ENCODE measurements at regions not wholly inside any gene's neighbourhood (a gene's known extent, or its start where the extent isn't known, plus 50 kb on each side); places are given as distances from the start of the nearest gene placed in this dataset.

- Histone ChIP-seq H3K4me3 (no peak overlapping the region), H3K36me3 (no peaks in the 10 kb centered on the region), H3K27me3 (no peaks in the 10 kb centered on the region), H3K9me3 (no peaks in the 10 kb centered on the region), H3K27ac (peak overlapping the region in 11 of 12 donors; percentile 3 to 79 (median 53)), H3K4me1 (peaks cover 0 to 52% (median 9%) of the 10 kb centered on the region in 12 donors)
- WGBS, 4 donors, result 68 to 75% (median 72%) methylated on average over 4 of the region's 4 CpGs
- TF ChIP-seq, protein P1, sequence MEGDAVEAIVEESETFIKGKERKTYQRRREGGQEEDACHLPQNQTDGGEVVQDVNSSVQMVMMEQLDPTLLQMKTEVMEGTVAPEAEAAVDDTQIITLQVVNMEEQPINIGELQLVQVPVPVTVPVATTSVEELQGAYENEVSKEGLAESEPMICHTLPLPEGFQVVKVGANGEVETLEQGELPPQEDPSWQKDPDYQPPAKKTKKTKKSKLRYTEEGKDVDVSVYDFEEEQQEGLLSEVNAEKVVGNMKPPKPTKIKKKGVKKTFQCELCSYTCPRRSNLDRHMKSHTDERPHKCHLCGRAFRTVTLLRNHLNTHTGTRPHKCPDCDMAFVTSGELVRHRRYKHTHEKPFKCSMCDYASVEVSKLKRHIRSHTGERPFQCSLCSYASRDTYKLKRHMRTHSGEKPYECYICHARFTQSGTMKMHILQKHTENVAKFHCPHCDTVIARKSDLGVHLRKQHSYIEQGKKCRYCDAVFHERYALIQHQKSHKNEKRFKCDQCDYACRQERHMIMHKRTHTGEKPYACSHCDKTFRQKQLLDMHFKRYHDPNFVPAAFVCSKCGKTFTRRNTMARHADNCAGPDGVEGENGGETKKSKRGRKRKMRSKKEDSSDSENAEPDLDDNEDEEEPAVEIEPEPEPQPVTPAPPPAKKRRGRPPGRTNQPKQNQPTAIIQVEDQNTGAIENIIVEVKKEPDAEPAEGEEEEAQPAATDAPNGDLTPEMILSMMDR (IDR thresholded peaks at IDR 0.05), result no peak
- TF ChIP-seq POLR2A (IDR thresholded peaks at IDR 0.05), result no peak
- intact Hi-C loops (cut with DNase I), result loop anchor here in 1 of 10 donors (5.0 kb wide), 1 partner anchor 71 kb away; no protein-coding TSS in a partner anchor
- ATAC-seq (no peak), DNase-seq (no peak)
These were observed 106.7 kb upstream of the CPEB4 start for GRCh38 chr5:173781432-173781815.

- intact Hi-C loops (cut with DNase I), result loop anchor here in 1 of 10 donors (5.0 kb wide), 1 partner anchor 70 kb away; no protein-coding TSS in a partner anchor
- no peaks in the 10 kb centered on the region for H3K27me3 ChIP-seq
- peaks cover 0 to 58% (median 9%) of the 10 kb centered on the region in 12 donors for H3K4me1 ChIP-seq
- ATAC-seq (peak in 3 of 4 donors; percentile 85 to 89 (median 88)), DNase-seq (peak in 4 of 5 donors; percentile 70 to 90 (median 80))
- H3K4me3 ChIP-seq, result no peak overlapping the region
- peak overlapping the region in 11 of 12 donors; percentile 3 to 79 (median 53) for H3K27ac ChIP-seq
- H3K36me3 ChIP-seq, result no peaks in the 10 kb centered on the region
- 29 to 37% (median 32%) methylated on average over 8 of the region's 8 CpGs for WGBS, 4 donors
- H3K9me3 ChIP-seq, result no peaks in the 10 kb centered on the region
- TF ChIP-seq POLR2A (IDR thresholded peaks at IDR 0.05), result no peak
These were observed 106.1 kb upstream of the CPEB4 start for GRCh38 chr5:173781816-173782670.

DNA sequence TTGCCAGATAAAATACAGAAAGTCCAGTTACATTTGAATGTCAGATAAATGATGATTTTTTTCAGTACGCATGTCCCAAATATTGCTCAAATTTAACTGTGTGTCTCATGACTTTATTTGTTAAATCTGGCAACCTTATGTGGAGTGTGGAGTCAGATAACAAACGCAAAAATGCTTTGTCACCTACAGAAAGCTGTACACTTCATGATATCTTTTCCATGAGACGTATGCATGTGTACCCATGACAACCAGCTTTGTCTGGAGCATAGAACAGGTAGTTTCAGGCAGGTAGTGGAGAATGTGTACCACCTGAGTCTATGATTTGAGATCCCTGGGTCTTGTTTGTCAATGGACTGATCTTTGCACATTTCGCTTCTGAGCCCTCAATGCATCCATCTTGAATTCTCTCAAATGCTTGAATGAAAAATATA is 105.5 kb upstream of the CPEB4 start:
- peaks cover 0 to 55% (median 9%) of the 10 kb centered on the region in 12 donors for H3K4me1 ChIP-seq
- no peak for TF ChIP-seq POLR2A (IDR thresholded peaks at IDR 0.05)
- TF ChIP-seq, protein P1 (IDR thresholded peaks at IDR 0.05), result no peak
- H3K4me3 ChIP-seq, result no peak overlapping the region
- intact Hi-C loops (cut with DNase I), result loop anchor here in 1 of 10 donors (5.0 kb wide), 1 partner anchor 70 kb away; no protein-coding TSS in a partner anchor
- WGBS, 4 donors, result 82 to 90% (median 89%) methylated on average over 4 of the region's 4 CpGs
- DNase-seq (no peak), ATAC-seq (no peak)
- H3K27me3 ChIP-seq, result no peaks in the 10 kb centered on the region
- H3K9me3 ChIP-seq, result no peaks in the 10 kb centered on the region
- peak overlapping the region in 8 of 12 donors; percentile 42 to 79 (median 55) for H3K27ac ChIP-seq
- H3K36me3 ChIP-seq, result no peaks in the 10 kb centered on the region

- no peaks in the 10 kb centered on the region for H3K27me3 ChIP-seq
- no peak overlapping the region for H3K4me3 ChIP-seq
- peak overlapping the region in 1 of 12 donors; percentile 79 for H3K27ac ChIP-seq
- H3K36me3 ChIP-seq, result no peaks in the 10 kb centered on the region
- H3K4me1 ChIP-seq, result peaks cover 0 to 48% (median 9%) of the 10 kb centered on the region in 12 donors
- no peak for TF ChIP-seq POLR2A (IDR thresholded peaks at IDR 0.05)
- TF ChIP-seq, protein P1 (IDR thresholded peaks at IDR 0.05), result no peak
- no peak for DNase-seq
- WGBS, 4 donors, result 94% methylated on average over 2 of the region's 2 CpGs
- intact Hi-C loops (cut with DNase I), result loop anchor here in 1 of 10 donors (5.0 kb wide), 1 partner anchor 69 kb away; no protein-coding TSS in a partner anchor
- H3K9me3 ChIP-seq, result no peaks in the 10 kb centered on the region
- ATAC-seq, result no peak
These were observed 104.8 kb upstream of the CPEB4 start for GRCh38 chr5:173783371-173783770.

All from heart left ventricle (tissue), 16 donors.